ENCODE measurements at regions not wholly inside any gene's neighbourhood (a gene's known extent, or its start where the extent isn't known, plus 50 kb on each side); places are given as distances from the start of the nearest gene placed in this dataset.

DNA sequence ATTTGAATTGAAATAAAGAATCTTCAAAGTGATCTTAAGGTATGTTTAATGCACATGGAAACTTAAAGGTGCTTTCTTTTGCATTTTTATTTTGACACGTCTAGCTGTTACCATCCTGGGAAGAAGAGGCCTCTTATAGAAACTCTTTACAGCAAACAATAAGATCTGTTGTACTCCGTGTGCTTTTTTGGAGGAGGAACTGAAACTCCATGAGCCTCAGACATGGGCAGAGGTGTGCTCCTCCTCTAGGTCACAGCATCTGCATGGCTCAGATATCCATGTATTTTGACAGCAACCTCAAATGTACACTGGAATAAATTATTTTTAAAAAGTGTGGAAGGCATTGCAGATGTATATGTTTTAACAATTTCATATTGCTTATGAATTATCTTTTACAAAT is 783.3 kb upstream of the SALL3 start:
- TF ChIP-seq, protein P1, sequence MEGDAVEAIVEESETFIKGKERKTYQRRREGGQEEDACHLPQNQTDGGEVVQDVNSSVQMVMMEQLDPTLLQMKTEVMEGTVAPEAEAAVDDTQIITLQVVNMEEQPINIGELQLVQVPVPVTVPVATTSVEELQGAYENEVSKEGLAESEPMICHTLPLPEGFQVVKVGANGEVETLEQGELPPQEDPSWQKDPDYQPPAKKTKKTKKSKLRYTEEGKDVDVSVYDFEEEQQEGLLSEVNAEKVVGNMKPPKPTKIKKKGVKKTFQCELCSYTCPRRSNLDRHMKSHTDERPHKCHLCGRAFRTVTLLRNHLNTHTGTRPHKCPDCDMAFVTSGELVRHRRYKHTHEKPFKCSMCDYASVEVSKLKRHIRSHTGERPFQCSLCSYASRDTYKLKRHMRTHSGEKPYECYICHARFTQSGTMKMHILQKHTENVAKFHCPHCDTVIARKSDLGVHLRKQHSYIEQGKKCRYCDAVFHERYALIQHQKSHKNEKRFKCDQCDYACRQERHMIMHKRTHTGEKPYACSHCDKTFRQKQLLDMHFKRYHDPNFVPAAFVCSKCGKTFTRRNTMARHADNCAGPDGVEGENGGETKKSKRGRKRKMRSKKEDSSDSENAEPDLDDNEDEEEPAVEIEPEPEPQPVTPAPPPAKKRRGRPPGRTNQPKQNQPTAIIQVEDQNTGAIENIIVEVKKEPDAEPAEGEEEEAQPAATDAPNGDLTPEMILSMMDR (IDR thresholded peaks at IDR 0.05; ENCODE audit: low read length, missing control alignments): no peak
- no peak for DNase-seq (ENCODE audit: low read depth)
- no peak overlapping the region for H3K4me3 ChIP-seq (replicated peaks; ENCODE audit: low read depth, low read length)

DNA sequence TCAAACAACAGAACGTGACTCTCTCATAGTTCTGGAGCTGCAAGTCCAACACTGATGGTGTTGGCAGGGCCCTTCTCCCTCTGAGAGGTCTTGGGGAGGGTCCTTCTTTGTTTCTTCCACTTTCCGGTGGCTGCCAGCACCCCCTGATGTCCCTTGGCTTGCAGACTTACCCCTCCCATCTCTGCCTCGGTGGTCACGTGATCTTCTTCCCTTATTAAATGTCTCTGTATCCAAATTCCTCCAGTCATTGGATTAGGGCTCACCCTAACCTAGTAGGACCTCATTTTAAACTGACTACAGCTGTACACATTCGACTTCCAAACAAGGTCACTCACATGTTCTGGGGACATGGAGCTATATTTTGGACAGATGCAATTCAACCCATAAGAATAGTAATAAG is 780.6 kb upstream of the SALL3 start:
- DNase-seq (ENCODE audit: low read depth): no peak
- TF ChIP-seq, protein P1 (IDR thresholded peaks at IDR 0.05; ENCODE audit: low read length, missing control alignments): no peak
- no peak overlapping the region for H3K4me3 ChIP-seq (replicated peaks; ENCODE audit: low read depth, low read length)

DNA sequence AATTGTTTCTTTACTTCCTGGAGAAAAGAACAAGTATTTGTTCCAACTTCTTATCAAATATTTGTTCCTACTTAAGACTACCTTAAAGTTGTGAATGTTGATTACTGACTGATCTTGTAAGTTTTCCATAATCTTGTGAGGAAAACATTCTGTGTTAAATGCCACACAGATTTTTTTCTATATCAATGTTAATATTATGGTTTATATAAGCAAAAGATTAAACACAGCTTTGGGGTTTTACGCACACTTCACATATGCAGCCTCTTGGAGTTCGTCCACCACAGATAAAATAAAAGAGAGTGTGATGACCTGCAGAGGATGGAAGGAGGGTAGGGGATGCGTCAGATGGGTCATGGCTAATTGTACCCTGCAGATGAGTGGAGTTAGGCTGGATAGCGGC is 780.0 kb upstream of the SALL3 start:
- TF ChIP-seq, protein P1 (IDR thresholded peaks at IDR 0.05; ENCODE audit: low read length, missing control alignments): no peak
- H3K4me3 ChIP-seq (replicated peaks; ENCODE audit: low read depth, low read length): no peak overlapping the region
- DNase-seq (ENCODE audit: low read depth): no peak

DNA sequence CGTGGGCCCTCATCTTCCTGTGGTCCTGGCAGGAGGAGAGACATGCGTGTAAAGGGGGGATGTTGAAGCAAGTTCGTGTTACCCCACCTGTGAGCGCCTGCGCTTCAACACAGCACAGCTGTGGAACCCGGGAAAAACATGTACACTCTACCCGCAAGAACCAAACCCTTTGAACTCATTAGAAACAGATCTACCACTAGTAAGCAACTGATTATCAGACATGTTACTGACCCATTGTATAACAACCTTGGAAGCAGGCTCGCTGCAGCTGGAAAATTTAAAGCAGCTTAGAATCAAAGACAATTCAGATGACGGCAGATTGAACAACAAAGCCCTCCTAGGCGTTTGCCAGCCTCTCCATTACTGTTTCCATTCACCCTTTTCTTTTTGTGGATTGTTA is 771.7 kb upstream of the SALL3 start:
- no peak for DNase-seq (ENCODE audit: low read depth)
- TF ChIP-seq, protein P1 (IDR thresholded peaks at IDR 0.05; ENCODE audit: low read length, missing control alignments): no peak
- H3K4me3 ChIP-seq (replicated peaks; ENCODE audit: low read depth, low read length): no peak overlapping the region

DNA sequence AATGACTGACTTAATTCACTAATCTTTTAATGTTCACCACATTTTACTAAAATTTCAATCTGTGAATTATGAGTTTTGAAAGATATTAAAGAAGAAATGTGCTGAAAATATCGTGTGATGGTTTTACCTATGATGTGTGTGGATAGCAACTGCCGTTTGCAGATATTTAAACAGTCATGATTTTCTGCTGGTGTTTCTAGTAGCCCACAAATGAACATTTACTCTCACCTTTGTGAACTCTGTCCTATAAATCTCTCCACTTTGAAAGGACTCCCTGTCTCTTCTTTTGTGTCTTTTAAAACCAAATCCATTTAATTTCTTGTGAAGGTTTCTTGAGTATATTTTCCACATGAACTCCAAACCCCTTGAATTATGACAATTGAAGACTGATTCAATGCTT is 771.2 kb upstream of the SALL3 start:
- H3K4me3 ChIP-seq (replicated peaks; ENCODE audit: low read depth, low read length): no peak overlapping the region
- TF ChIP-seq, protein P1 (IDR thresholded peaks at IDR 0.05; ENCODE audit: low read length, missing control alignments): no peak
- DNase-seq (ENCODE audit: low read depth): no peak

DNA sequence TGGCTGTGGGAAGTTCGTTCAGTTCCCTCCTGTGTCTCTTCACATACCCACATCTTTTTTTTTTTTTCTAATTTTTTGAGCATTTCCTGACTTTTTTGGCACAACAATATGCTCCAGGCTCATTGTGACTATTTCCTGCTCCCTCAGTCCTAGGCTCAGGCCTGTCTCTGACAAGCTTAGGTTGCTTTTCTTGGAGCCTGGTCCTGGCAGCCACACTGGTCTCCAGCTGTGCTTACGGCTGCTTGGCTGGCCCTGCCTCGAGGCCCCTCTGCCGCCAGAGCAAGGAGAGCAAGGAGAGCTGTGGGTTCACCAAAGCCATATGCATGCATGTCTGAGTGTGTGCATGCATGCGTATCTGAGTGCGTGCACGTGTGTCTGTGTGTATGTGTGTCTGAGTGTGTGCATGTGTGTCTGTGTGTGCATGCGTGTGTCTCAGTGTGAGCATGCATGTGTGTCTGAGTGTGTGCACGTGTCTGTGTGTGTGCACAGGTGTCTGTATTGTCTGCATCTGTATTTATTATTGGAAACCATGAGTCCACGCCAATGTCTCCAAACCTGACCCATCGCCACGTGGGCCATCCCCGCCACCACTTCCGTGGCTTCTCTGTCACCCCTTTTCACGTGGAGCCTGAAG is 766.1 kb upstream of the SALL3 start:
- DNase-seq (ENCODE audit: low read depth): no peak
- no peak overlapping the region for H3K4me3 ChIP-seq (replicated peaks; ENCODE audit: low read depth, low read length)
- TF ChIP-seq, protein P1 (IDR thresholded peaks at IDR 0.05; ENCODE audit: low read length, missing control alignments): no peak

DNA sequence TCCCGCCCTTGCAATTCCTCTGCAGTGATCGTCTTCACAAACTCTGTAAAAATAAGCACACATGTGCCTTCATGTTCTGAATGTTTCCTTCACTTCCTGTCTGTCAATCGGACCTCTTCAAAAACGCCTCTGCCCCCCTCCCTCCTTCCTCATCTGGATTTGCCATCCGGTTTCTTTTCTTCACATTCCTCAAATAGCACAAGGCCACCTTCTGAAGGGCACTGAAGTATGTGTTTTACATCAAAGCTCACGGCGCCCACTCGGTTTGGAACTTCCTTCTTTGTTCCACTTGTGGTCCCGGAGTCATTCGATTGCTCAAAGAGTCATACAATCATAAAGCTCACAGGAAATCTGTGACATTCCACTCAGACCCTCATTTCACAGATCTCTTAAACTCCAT is 758.1 kb upstream of the SALL3 start:
- H3K4me3 ChIP-seq (replicated peaks; ENCODE audit: low read depth, low read length): no peak overlapping the region
- TF ChIP-seq, protein P1 (IDR thresholded peaks at IDR 0.05; ENCODE audit: low read length, missing control alignments): no peak
- DNase-seq (ENCODE audit: low read depth): no peak

Data from fibroblast of pulmonary artery (primary cell).